ENCODE measurements at regions not wholly inside any gene's neighbourhood (a gene's known extent, or its start where the extent isn't known, plus 50 kb on each side); places are given as distances from the start of the nearest gene placed in this dataset.

GRCh38 chr1:217021400-217021799, 298.2 kb upstream of the ESRRG start:
- H3K36me3 ChIP-seq (ENCODE audit: control insufficient read depth, insufficient read depth, low read length): no peaks in the 10 kb centered on the region
- no peak overlapping the region for H3K27ac ChIP-seq (ENCODE audit: extremely low read depth, low read depth, low read length)
- no peak overlapping the region for H3K4me3 ChIP-seq
- H3K4me2 ChIP-seq (ENCODE audit: insufficient read depth, low read length): no peak overlapping the region
- H3K9ac ChIP-seq (ENCODE audit: insufficient read depth in 1 of 2, low read depth in 2 of 2, low read length in 2 of 2): no peak overlapping the region
- H3K9me1 ChIP-seq (ENCODE audit: control insufficient read depth, insufficient read depth, low read length): no peaks in the 10 kb centered on the region
- no peaks in the 10 kb centered on the region for H3K79me2 ChIP-seq (ENCODE audit: control insufficient read depth, insufficient read depth, low read length)
- no peaks in the 10 kb centered on the region for H3K4me1 ChIP-seq (replicated peaks in 1 of 2; ENCODE audit: control insufficient read depth in 2 of 2, insufficient read depth in 2 of 2, low read length in 2 of 2)
- POLR2A ChIA-PET: interaction anchor here (0.8 kb wide), 1 partner anchor 11 kb away, joined by 4 read pairs; no protein-coding TSS in a partner anchor
- H2AFZ ChIP-seq (ENCODE audit: low read depth, low read length): no peak overlapping the region
- intact Hi-C loops (cut with micrococcal nuclease): no loop called here
- in situ Hi-C loops (cut with MboI): no loop called here
- H4K20me1 ChIP-seq (replicated peaks; ENCODE audit: control insufficient read depth, insufficient read depth, low read length): no peaks in the 10 kb centered on the region
- BruUV-seq (replicated peaks): no TSS peak
- FAIRE-seq (no peak), ATAC-seq (no peak), DNase-seq (ENCODE audit: extremely low read depth in 1 of 4, low spot score in 3 of 4) (no peak)
- no peaks in the 10 kb centered on the region for H3K27me3 ChIP-seq (ENCODE audit: control insufficient read depth in 2 of 2, insufficient read depth in 2 of 2, low read length in 2 of 2)
- 0% methylated on average over 2 of the region's 2 CpGs for WGBS (ENCODE audit: insufficient coverage, low coverage, missing lambda C conversion rate)
- CTCF ChIA-PET (ENCODE audit: low intra/inter-chr PET ratio): no interaction called here
- H3K9me3 ChIP-seq (replicated peaks; ENCODE audit: control insufficient read depth, insufficient read depth, low read depth, low read length): no peaks in the 10 kb centered on the region; the same call in 1 of the 2 replicates
- TF ChIP-seq PHB (CRISPR knock-in tag; IDR thresholded peaks at IDR 0.05) (no peak), ZNF764 (CRISPR knock-in tag; IDR thresholded peaks at IDR 0.05; ENCODE audit: low read depth) (no peak), HES1 (IDR thresholded peaks at IDR 0.05; ENCODE audit: low read depth) (no peak), TRIM24 (IDR thresholded peaks at IDR 0.05) (no peak), TSHZ1 (CRISPR knock-in tag; IDR thresholded peaks at IDR 0.05) (no peak), ZNF717 (CRISPR knock-in tag; IDR thresholded peaks at IDR 0.05) (no peak), TAF9B (IDR thresholded peaks at IDR 0.05; ENCODE audit: partially characterized antibody) (no peak), FOXK2 (conservative IDR thresholded peaks at IDR 0.05 in 1 of 2, IDR thresholded peaks at IDR 0.05 in 1 of 2; ENCODE audit: low read depth in 2 of 2) (no peak), E2F3 (CRISPR knock-in tag; IDR thresholded peaks at IDR 0.05) (no peak), XRCC5 (IDR thresholded peaks at IDR 0.05; ENCODE audit: low read depth, low read length) (no peak), ATF7 (IDR thresholded peaks at IDR 0.05) (no peak), STAT5B (CRISPR knock-in tag; IDR thresholded peaks at IDR 0.05) (no peak), RBM15 (IDR thresholded peaks at IDR 0.05; ENCODE audit: insufficient read depth, low read length) (no peak), DMBX1 (CRISPR knock-in tag; IDR thresholded peaks at IDR 0.05; ENCODE audit: borderline replicate concordance) (no peak)
- TF ChIP-seq, protein P1, sequence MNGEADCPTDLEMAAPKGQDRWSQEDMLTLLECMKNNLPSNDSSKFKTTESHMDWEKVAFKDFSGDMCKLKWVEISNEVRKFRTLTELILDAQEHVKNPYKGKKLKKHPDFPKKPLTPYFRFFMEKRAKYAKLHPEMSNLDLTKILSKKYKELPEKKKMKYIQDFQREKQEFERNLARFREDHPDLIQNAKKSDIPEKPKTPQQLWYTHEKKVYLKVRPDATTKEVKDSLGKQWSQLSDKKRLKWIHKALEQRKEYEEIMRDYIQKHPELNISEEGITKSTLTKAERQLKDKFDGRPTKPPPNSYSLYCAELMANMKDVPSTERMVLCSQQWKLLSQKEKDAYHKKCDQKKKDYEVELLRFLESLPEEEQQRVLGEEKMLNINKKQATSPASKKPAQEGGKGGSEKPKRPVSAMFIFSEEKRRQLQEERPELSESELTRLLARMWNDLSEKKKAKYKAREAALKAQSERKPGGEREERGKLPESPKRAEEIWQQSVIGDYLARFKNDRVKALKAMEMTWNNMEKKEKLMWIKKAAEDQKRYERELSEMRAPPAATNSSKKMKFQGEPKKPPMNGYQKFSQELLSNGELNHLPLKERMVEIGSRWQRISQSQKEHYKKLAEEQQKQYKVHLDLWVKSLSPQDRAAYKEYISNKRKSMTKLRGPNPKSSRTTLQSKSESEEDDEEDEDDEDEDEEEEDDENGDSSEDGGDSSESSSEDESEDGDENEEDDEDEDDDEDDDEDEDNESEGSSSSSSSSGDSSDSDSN (IDR thresholded peaks at IDR 0.05; ENCODE audit: borderline replicate concordance in 1 of 2, low read depth in 2 of 2, low read length in 2 of 2): no peak
